Sigmoid colon (tissue), 3 donors: ENCODE measurements at regions not wholly inside any gene's neighbourhood (a gene's known extent, or its start where the extent isn't known, plus 50 kb on each side); places are given as distances from the start of the nearest gene placed in this dataset.
"Not testable (repeated sequence)": the region's sequence is repeated elsewhere in the genome, so short reads cannot be mapped to it uniquely, and the experiment has no call there.

Experiments used
- CTCF ChIP-seq, 4 experiments: fragments of 450-650 bp in 3 of 4; fragments of 200-600 bp in 1 of 4; IDR thresholded peaks; one replicate each; pipeline ENCODE4 v1.5.1; 2016 to 2019; ENCODE audit warnings: antibody characterized with exemption in 4 of 4, mild to moderate bottlenecking in 3 of 4, moderate library complexity in 2 of 4
- POLR2A ChIP-seq, 2 donors: fragments of 450-650 bp; IDR thresholded peaks; one replicate each; pipeline ENCODE4 v1.6.1; 2016; ENCODE audit warnings: antibody characterized with exemption in 2 of 2, mild to moderate bottlenecking in 2 of 2, moderate library complexity in 2 of 2

GRCh38 chr9:64466052-64466599, 818.9 kb downstream of the FOXD4L5 start:
- not testable (repeated sequence) for TF ChIP-seq CTCF, POLR2A (IDR thresholded peaks at IDR 0.05)
